ENCODE measurements at regions not wholly inside any gene's neighbourhood (a gene's known extent, or its start where the extent isn't known, plus 50 kb on each side); places are given as distances from the start of the nearest gene placed in this dataset.
"Not testable (repeated sequence)": the region's sequence is repeated elsewhere in the genome, so short reads cannot be mapped to it uniquely, and the experiment has no call there.

GRCh38 chr3:5499404-5499803 is 311.9 kb downstream of the EDEM1 start:
- Mint-ChIP-seq H3K36me3 (no peaks in the 10 kb centered on the region), H3K27me3 (no peaks in the 10 kb centered on the region), H3K4me1 (ENCODE audit: unreplicated experiment) (no peaks in the 10 kb centered on the region), H3K4me3 (no peak overlapping the region), H3K27ac (no peak overlapping the region), H3K9me3 (no peaks in the 10 kb centered on the region)
- TF ChIP-seq, protein P1, sequence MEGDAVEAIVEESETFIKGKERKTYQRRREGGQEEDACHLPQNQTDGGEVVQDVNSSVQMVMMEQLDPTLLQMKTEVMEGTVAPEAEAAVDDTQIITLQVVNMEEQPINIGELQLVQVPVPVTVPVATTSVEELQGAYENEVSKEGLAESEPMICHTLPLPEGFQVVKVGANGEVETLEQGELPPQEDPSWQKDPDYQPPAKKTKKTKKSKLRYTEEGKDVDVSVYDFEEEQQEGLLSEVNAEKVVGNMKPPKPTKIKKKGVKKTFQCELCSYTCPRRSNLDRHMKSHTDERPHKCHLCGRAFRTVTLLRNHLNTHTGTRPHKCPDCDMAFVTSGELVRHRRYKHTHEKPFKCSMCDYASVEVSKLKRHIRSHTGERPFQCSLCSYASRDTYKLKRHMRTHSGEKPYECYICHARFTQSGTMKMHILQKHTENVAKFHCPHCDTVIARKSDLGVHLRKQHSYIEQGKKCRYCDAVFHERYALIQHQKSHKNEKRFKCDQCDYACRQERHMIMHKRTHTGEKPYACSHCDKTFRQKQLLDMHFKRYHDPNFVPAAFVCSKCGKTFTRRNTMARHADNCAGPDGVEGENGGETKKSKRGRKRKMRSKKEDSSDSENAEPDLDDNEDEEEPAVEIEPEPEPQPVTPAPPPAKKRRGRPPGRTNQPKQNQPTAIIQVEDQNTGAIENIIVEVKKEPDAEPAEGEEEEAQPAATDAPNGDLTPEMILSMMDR (conservative IDR thresholded peaks at IDR 0.05), result no peak
- no peak for DNase-seq (ENCODE audit: extremely low spot score, unreplicated experiment)

DNA sequence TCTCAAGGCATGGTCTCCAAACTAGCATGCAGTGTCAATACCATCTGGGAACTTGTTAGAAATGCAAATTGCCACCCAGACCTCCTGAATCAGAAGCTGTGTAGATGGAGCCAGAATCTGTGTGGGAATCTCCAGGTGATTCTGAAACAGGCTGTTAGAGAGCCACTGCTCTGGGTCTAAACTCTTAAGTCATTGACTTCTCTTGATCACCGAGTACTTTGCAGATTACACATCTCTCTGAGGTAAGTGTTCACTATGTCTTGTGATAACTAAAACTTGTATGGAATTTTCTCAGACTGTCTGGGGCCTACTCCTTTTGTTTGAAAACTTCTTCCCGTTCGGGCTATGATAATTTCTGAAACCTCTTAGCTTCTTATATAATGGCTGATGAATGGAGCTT is 315.6 kb downstream of the EDEM1 start:
- Mint-ChIP-seq H3K27ac (no peak overlapping the region), H3K4me3 (no peak overlapping the region), H3K36me3 (no peaks in the 10 kb centered on the region), H3K4me1 (ENCODE audit: unreplicated experiment) (no peaks in the 10 kb centered on the region), H3K9me3 (peaks cover 4% of the 10 kb centered on the region), H3K27me3 (no peaks in the 10 kb centered on the region)
- TF ChIP-seq, protein P1 (conservative IDR thresholded peaks at IDR 0.05), result no peak
- no peak for DNase-seq (ENCODE audit: extremely low spot score, unreplicated experiment)

- Mint-ChIP-seq H3K27ac (no peak overlapping the region), H3K4me1 (ENCODE audit: unreplicated experiment) (no peaks in the 10 kb centered on the region), H3K9me3 (peaks cover 12% of the 10 kb centered on the region), H3K36me3 (no peaks in the 10 kb centered on the region), H3K27me3 (no peaks in the 10 kb centered on the region), H3K4me3 (no peak overlapping the region)
- TF ChIP-seq, protein P1 (conservative IDR thresholded peaks at IDR 0.05), result no peak
- no peak for DNase-seq (ENCODE audit: extremely low spot score, unreplicated experiment)
These were observed 316.6 kb downstream of the EDEM1 start for GRCh38 chr3:5504135-5504534.

DNA sequence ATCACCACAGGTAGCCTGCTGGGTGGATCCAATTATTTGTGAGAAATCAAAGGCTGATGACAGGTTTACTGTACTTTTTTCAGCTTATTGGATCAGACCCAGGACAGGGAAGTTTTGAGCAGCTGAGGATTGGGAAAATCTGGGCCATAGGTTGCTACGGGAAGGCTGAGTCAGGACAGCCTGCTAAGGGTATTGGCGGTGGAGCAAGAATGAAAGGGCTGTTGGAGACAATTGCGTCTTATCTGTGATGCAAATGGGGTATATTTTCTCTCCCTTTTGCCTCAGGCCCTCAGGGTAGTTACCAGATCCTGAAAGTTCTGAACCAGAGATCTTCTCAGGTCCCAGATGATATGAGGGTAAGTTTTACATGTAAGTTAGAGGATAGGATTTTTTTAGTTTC is 317.7 kb downstream of the EDEM1 start:
- no peaks in the 10 kb centered on the region for H3K27me3 Mint-ChIP-seq
- H3K36me3 Mint-ChIP-seq, result no peaks in the 10 kb centered on the region
- no peak overlapping the region for H3K27ac Mint-ChIP-seq
- no peak for DNase-seq (ENCODE audit: extremely low spot score, unreplicated experiment)
- TF ChIP-seq, protein P1 (conservative IDR thresholded peaks at IDR 0.05), result no peak
- H3K4me1 Mint-ChIP-seq (ENCODE audit: unreplicated experiment), result no peaks in the 10 kb centered on the region
- H3K4me3 Mint-ChIP-seq, result no peak overlapping the region
- H3K9me3 Mint-ChIP-seq, result peaks cover 22% of the 10 kb centered on the region

GRCh38 chr3:5505997-5506396 is 318.5 kb downstream of the EDEM1 start:
- Mint-ChIP-seq H3K27me3 (no peaks in the 10 kb centered on the region), H3K4me3 (no peak overlapping the region), H3K36me3 (no peaks in the 10 kb centered on the region), H3K9me3 (peaks cover 22% of the 10 kb centered on the region), H3K27ac (no peak overlapping the region), H3K4me1 (ENCODE audit: unreplicated experiment) (no peaks in the 10 kb centered on the region)
- TF ChIP-seq, protein P1 (conservative IDR thresholded peaks at IDR 0.05), result no peak
- no peak for DNase-seq (ENCODE audit: extremely low spot score, unreplicated experiment)

DNA sequence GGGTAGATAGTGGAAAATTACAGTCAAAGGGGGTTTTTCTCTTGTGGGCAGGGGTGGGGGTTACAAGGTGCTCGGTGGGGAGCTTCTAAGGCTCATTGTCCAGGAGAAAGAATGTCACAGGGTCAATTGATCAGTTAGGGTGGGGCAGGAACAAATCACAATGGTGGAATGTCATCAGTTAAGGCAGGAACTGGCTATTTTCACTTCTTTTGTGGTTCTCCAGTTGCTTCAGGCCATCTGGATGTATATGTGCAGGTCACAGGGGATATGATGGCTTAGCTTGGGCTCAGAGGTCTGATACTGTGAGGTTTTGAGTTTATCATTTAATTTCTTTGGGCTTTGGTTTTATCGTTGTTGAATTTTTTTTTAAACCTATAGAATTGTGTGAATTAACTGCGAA is 321.4 kb downstream of the EDEM1 start:
- peaks cover 22% of the 10 kb centered on the region for H3K9me3 Mint-ChIP-seq
- not testable (repeated sequence) for H3K4me3 Mint-ChIP-seq; DNase-seq (ENCODE audit: extremely low spot score, unreplicated experiment); H3K27ac Mint-ChIP-seq; H3K36me3 Mint-ChIP-seq; H3K4me1 Mint-ChIP-seq (ENCODE audit: unreplicated experiment); H3K27me3 Mint-ChIP-seq
